ENCODE measurements at regions not wholly inside any gene's neighbourhood (a gene's known extent, or its start where the extent isn't known, plus 50 kb on each side); places are given as distances from the start of the nearest gene placed in this dataset.

DNA sequence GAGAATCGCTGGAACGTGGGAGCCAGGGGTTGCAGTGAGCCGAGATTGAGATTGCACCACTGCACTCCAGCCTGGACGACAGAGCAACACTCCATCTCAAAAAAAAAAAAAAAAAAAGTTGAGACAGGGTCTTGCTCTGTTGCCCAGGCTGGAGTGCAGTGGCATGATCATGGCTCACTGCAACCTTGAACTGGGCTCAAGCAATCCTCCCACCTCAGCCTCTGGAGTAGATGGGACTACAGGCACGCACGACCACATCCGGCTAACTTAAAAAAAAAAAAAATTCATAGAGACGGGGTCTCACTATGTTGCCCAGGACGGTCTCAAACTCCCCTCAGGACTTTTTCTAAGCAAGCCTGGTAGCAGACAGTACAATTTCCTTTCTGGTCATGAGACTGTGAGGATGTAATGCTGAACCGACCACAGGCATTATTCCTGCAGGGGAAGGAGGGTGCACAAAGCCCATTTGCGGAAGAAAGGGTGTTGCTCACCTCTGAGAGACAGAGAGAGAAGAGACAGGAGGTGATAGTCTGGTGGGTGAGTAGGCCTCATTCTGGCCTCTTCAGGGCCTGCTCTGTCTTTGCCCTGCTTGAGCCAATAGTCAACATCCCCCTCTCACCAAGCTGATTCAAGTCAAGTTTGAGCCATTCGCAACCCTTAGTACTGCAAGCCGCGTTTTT, 205.3 kb downstream of the ZFP36L2 start:
- DNase-seq, result no peak
- no peak overlapping the region for H3K4me3 ChIP-seq (ENCODE audit: low read depth, low read length)
- H3K27ac ChIP-seq, result no peak overlapping the region
- peaks cover 14% of the 10 kb centered on the region for H3K9me3 ChIP-seq (ENCODE audit: severe bottlenecking)
- TF ChIP-seq, protein P1, sequence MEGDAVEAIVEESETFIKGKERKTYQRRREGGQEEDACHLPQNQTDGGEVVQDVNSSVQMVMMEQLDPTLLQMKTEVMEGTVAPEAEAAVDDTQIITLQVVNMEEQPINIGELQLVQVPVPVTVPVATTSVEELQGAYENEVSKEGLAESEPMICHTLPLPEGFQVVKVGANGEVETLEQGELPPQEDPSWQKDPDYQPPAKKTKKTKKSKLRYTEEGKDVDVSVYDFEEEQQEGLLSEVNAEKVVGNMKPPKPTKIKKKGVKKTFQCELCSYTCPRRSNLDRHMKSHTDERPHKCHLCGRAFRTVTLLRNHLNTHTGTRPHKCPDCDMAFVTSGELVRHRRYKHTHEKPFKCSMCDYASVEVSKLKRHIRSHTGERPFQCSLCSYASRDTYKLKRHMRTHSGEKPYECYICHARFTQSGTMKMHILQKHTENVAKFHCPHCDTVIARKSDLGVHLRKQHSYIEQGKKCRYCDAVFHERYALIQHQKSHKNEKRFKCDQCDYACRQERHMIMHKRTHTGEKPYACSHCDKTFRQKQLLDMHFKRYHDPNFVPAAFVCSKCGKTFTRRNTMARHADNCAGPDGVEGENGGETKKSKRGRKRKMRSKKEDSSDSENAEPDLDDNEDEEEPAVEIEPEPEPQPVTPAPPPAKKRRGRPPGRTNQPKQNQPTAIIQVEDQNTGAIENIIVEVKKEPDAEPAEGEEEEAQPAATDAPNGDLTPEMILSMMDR (IDR thresholded peaks at IDR 0.05; ENCODE audit: low read depth, low read length), result no peak
- no peaks in the 10 kb centered on the region for H3K36me3 ChIP-seq
- H3K27me3 ChIP-seq (ENCODE audit: insufficient read depth, low read depth, severe bottlenecking), result no peaks in the 10 kb centered on the region

DNA sequence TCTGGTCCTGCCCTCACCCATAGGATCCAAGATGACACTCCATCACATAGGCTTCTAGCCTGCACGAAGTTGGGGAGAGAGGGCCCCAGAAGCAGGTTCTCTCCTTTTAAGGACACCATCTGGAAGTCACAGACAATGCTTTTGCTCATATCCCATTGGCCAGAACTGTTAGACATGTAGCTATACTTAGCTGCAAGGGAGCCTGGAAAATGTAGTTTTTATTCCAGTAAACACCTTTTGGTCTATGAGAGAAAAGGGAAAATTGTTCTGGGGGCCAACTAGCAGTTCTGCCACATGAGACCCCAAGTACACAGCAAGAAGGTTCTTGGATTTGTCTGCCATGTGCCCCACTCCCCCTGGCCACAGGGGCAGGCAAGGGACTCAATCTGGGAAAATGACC, 206.1 kb downstream of the ZFP36L2 start:
- H3K9me3 ChIP-seq (ENCODE audit: severe bottlenecking), result peaks cover 14% of the 10 kb centered on the region
- DNase-seq, result no peak
- H3K4me3 ChIP-seq (ENCODE audit: low read depth, low read length), result no peak overlapping the region
- TF ChIP-seq, protein P1 (IDR thresholded peaks at IDR 0.05; ENCODE audit: low read depth, low read length), result no peak
- H3K36me3 ChIP-seq, result no peaks in the 10 kb centered on the region
- no peaks in the 10 kb centered on the region for H3K27me3 ChIP-seq (ENCODE audit: insufficient read depth, low read depth, severe bottlenecking)
- H3K27ac ChIP-seq, result no peak overlapping the region

DNA sequence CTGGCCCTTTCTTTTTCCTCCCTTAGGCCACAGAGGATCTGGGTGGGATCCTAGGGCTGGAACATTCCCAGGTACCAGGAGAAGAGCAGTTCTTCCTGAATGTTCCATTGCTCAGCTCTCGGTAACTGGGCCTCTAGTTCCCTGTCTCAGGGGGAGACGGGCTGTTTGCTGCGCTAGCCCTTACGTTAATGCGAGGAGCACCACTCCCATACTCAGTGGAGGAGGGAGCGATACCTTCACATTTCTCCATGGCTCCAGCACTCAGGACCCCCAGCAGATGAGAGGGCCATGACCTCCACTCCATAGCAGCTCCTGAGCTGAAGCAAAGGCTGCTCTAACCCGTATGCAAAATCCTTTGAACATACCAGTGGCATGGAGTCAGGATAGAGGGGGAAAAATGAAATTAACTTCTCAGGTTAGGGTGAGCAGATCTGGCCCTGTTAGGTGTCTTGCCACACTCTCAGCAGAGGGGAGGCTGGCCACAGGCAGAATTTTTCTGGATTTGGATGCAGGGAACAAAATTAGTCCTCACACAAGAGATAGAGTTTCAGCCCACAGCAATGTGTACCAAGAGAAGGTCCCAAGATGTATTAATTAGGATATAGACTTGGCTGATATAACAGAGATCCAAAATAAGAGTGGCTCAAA, 206.7 kb downstream of the ZFP36L2 start:
- Histone ChIP-seq H3K27me3 (ENCODE audit: insufficient read depth, low read depth, severe bottlenecking) (no peaks in the 10 kb centered on the region), H3K27ac (no peak overlapping the region), H3K36me3 (no peaks in the 10 kb centered on the region), H3K9me3 (ENCODE audit: severe bottlenecking) (peaks cover 14% of the 10 kb centered on the region), H3K4me3 (ENCODE audit: low read depth, low read length) (no peak overlapping the region)
- DNase-seq, result no peak
- TF ChIP-seq, protein P1 (IDR thresholded peaks at IDR 0.05; ENCODE audit: low read depth, low read length), result no peak

DNA sequence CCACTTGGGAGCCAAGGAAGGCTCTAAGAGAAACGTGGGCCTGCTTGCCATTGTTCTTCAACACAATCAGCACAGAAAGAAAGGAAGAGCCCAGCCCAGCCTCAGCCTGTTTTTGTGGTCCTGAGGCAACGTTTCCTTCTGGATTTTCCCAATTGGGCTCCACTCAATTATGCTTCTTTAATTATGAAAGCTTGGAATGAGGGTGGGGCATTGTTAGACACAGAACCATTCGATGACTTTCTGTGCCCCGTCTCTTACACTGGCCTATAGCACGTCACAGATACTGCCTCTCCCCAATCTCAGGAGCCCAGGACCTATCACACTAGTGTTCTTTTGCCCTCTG, 207.4 kb downstream of the ZFP36L2 start:
- Histone ChIP-seq H3K9me3 (ENCODE audit: severe bottlenecking) (peaks cover 14% of the 10 kb centered on the region), H3K36me3 (no peaks in the 10 kb centered on the region), H3K27ac (no peak overlapping the region), H3K4me3 (ENCODE audit: low read depth, low read length) (no peak overlapping the region), H3K27me3 (ENCODE audit: insufficient read depth, low read depth, severe bottlenecking) (no peaks in the 10 kb centered on the region)
- TF ChIP-seq, protein P1 (IDR thresholded peaks at IDR 0.05; ENCODE audit: low read depth, low read length), result no peak
- DNase-seq, result no peak

DNA sequence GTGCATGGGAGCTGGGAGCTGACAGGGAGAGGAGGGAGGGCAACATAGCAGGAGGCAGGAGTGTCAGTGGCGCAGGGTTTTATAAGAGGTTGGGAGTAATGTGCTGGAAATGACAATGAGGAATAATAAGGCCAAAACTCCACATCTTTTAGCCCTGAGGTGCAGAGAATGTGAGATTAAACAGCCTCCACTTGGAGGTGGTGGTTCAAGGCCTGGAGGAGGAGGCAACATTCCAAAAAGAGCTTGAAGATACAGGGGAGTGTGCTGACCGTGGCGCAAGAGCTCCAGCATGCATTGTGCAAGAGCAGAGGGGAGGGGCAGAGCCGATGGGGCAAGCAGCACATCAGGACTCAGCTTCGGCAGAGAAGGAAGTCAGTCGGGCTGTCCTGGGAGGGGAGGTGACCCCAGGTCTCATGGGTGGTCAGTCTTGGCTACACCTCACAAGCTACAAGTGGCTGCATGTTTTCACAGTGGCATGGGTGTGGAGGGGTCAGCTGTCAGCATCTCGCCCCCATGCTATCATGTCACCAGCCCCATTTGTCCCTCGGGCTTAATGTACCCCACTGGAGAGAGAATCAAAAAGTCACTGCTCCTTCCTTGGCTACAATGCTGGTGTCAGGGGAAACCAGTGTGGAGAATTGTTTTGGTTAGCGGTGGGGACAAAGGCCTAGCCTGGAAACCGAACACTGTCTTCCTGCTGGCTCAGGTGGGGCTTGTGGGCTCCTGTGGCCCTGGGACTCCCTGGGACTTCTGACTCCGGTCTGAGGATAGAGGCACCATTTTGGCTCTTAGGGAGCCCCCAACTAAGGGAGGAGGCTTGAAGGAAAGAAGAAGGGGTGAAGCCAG, 208.0 kb downstream of the ZFP36L2 start:
- TF ChIP-seq, protein P1 (IDR thresholded peaks at IDR 0.05; ENCODE audit: low read depth, low read length), result no peak
- H3K27me3 ChIP-seq (ENCODE audit: insufficient read depth, low read depth, severe bottlenecking), result no peaks in the 10 kb centered on the region
- no peaks in the 10 kb centered on the region for H3K36me3 ChIP-seq
- DNase-seq, result no peak
- no peak overlapping the region for H3K27ac ChIP-seq
- H3K4me3 ChIP-seq (ENCODE audit: low read depth, low read length), result no peak overlapping the region
- peaks cover 14% of the 10 kb centered on the region for H3K9me3 ChIP-seq (ENCODE audit: severe bottlenecking)

All from WERI-Rb-1 (cell line).